ENCODE measurements at regions not wholly inside any gene's neighbourhood (a gene's known extent, or its start where the extent isn't known, plus 50 kb on each side); places are given as distances from the start of the nearest gene placed in this dataset.

GRCh38 chr7:46343802-46344201 is 422.7 kb upstream of the IGFBP3 start:
- no peak for TF ChIP-seq CTCF (conservative IDR thresholded peaks at IDR 0.05; ENCODE audit: low read length)
- TF ChIP-seq EZH2phosphoT487 (IDR thresholded peaks at IDR 0.05; ENCODE audit: borderline replicate concordance) = no peak
- Histone ChIP-seq H3K4me3 (ENCODE audit: low read length, poor library complexity, severe bottlenecking) (no peak overlapping the region), H3K4me1 (ENCODE audit: insufficient read depth, low read length, poor library complexity, severe bottlenecking) (no peaks in the 10 kb centered on the region), H3F3A (ENCODE audit: low read depth) (no peaks in the 10 kb centered on the region), H3K9ac (ENCODE audit: low read depth, low read length, poor library complexity, severe bottlenecking) (no peak overlapping the region), H3K79me2 (ENCODE audit: insufficient read depth, low read length) (no peaks in the 10 kb centered on the region), H3K4me2 (ENCODE audit: low read depth, low read length, poor library complexity, severe bottlenecking) (no peak overlapping the region), H3K36me3 (ENCODE audit: insufficient read depth, low read length) (no peaks in the 10 kb centered on the region), H3K27me3 (ENCODE audit: insufficient read depth, low read length, poor library complexity, severe bottlenecking) (no peaks in the 10 kb centered on the region), H2AFZ (ENCODE audit: low read length) (no peak overlapping the region), H3K9me2 (replicated peaks; ENCODE audit: low read depth, low read length) (no peaks in the 10 kb centered on the region), H3K9me3 (ENCODE audit: insufficient read depth, low read depth, low read length) (no peaks in the 10 kb centered on the region), H4K20me1 (ENCODE audit: insufficient read depth, low read length, poor library complexity, severe bottlenecking) (no peaks in the 10 kb centered on the region)

- Histone ChIP-seq H3K4me3 (ENCODE audit: low read length, poor library complexity, severe bottlenecking) (no peak overlapping the region), H3F3A (ENCODE audit: low read depth) (no peaks in the 10 kb centered on the region), H4K20me1 (ENCODE audit: insufficient read depth, low read length, poor library complexity, severe bottlenecking) (no peaks in the 10 kb centered on the region), H3K9me3 (ENCODE audit: insufficient read depth, low read depth, low read length) (no peaks in the 10 kb centered on the region), H3K4me1 (ENCODE audit: insufficient read depth, low read length, poor library complexity, severe bottlenecking) (no peaks in the 10 kb centered on the region), H2AFZ (ENCODE audit: low read length) (no peak overlapping the region), H3K27me3 (ENCODE audit: insufficient read depth, low read length, poor library complexity, severe bottlenecking) (no peaks in the 10 kb centered on the region), H3K9ac (ENCODE audit: low read depth, low read length, poor library complexity, severe bottlenecking) (no peak overlapping the region), H3K9me2 (replicated peaks; ENCODE audit: low read depth, low read length) (no peaks in the 10 kb centered on the region), H3K36me3 (ENCODE audit: insufficient read depth, low read length) (no peaks in the 10 kb centered on the region), H3K79me2 (ENCODE audit: insufficient read depth, low read length) (no peaks in the 10 kb centered on the region), H3K4me2 (ENCODE audit: low read depth, low read length, poor library complexity, severe bottlenecking) (no peak overlapping the region)
- TF ChIP-seq EZH2phosphoT487 (IDR thresholded peaks at IDR 0.05; ENCODE audit: borderline replicate concordance) (no peak), CTCF (conservative IDR thresholded peaks at IDR 0.05; ENCODE audit: low read length) (no peak)
These were observed 401.9 kb upstream of the IGFBP3 start for GRCh38 chr7:46322937-46323336.

GRCh38 chr7:46321556-46322205 is 400.6 kb upstream of the IGFBP3 start:
- TF ChIP-seq CTCF (conservative IDR thresholded peaks at IDR 0.05; ENCODE audit: low read length) (no peak), EZH2phosphoT487 (IDR thresholded peaks at IDR 0.05; ENCODE audit: borderline replicate concordance) (no peak)

More at GRCh38 chr7:46321556-46322205, 400.6 kb upstream of the IGFBP3 start:
- Histone ChIP-seq H3F3A (ENCODE audit: low read depth) (no peaks in the 10 kb centered on the region), H2AFZ (ENCODE audit: low read length) (no peak overlapping the region), H3K4me2 (ENCODE audit: low read depth, low read length, poor library complexity, severe bottlenecking) (no peak overlapping the region), H3K4me3 (ENCODE audit: low read length, poor library complexity, severe bottlenecking) (no peak overlapping the region), H3K4me1 (ENCODE audit: insufficient read depth, low read length, poor library complexity, severe bottlenecking) (no peaks in the 10 kb centered on the region), H3K9me3 (ENCODE audit: insufficient read depth, low read depth, low read length) (no peaks in the 10 kb centered on the region), H3K27me3 (ENCODE audit: insufficient read depth, low read length, poor library complexity, severe bottlenecking) (no peaks in the 10 kb centered on the region), H3K36me3 (ENCODE audit: insufficient read depth, low read length) (no peaks in the 10 kb centered on the region), H3K9me2 (replicated peaks; ENCODE audit: low read depth, low read length) (no peaks in the 10 kb centered on the region), H3K9ac (ENCODE audit: low read depth, low read length, poor library complexity, severe bottlenecking) (no peak overlapping the region), H4K20me1 (ENCODE audit: insufficient read depth, low read length, poor library complexity, severe bottlenecking) (no peaks in the 10 kb centered on the region), H3K79me2 (ENCODE audit: insufficient read depth, low read length) (no peaks in the 10 kb centered on the region)
